GM19452 (cell line): ENCODE measurements at regions not wholly inside any gene's neighbourhood (a gene's known extent, or its start where the extent isn't known, plus 50 kb on each side); places are given as distances from the start of the nearest gene placed in this dataset.
A peak's percentile ranks its signal among the peaks of the same experiment; 100 is the strongest.

Experiments used
- ATAC-seq: cut with Tn5 transposase; IDR thresholded peaks from one replicate; pipeline ENCODE4 v1.9.1; 2021; ENCODE audit not compliant: unreplicated experiment

DNA sequence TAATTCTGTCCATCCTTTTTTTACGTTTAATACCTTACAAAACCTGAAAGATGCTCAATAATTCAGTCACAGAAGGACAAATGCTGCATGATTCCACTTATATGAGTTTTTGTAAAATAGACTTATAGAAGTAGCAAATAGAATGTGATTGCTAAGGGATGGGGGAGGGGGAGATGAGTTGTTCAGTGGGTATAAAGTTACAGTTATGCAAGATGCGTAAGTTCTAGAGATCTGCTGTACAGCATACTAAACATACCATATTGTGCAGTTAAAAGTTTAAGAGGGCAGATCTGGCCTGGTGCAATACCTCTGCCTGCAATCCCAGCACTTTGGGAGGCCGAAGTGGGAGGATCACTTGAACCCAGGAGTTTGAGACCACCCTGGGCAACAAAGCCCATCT lies 78.8 kb downstream of the TET3 start:
- no peak for ATAC-seq

DNA sequence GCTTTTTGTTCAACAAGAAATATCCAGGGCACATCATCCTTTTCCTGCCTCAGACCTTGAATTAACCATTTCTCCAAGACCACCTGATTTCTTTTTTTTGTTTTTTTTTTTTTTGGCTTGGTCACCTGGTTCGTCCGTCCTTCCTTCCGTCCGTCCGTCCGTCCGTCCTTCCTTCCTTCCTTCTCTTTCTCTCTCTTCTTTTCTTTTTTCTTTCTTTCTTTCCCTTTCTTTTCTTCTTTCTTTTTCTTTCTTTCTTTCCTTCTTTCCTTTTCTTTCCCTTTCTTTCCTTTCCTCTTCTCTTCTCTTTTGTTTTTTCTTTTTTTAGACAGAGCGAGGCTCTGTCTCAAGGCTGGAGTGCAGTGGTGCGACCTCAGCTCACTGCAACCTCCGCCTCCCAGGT lies 80.7 kb downstream of the TET3 start:
- no peak for ATAC-seq

DNA sequence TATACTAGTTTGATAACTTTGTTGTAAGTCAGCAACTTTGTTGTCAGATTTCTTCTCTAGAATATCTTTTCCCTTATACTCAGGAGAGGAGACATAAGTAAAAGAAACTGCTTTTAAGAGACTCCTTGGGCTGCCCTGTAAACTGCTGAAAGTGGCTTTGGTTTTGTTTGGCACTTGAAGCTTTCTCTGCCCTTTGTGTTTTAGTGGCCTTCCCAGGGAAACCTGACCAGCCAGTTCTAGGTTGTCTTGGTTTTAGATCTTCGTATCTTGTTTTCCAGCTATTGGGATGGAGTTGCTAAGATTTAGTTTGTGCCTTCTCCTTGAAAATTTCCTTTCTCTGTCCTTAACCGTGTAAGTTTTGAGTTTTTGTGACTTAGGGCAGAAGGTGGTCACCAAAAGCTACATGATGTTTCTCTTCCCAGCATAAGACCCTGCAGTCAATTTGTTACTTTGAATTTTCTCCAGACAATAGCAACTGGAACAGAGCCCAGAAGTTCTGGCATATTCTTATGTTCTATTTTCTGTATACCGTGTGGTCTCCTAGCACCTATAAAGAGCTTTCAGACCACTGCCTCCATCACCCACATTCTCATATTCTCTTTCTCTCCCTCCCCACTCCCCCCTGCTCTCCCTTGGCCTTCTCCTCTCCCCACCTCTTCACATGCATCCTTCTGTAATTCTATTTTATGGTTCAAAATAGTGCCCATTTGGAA lies 81.1 kb downstream of the BOLA3 start:
- ATAC-seq, result no peak

DNA sequence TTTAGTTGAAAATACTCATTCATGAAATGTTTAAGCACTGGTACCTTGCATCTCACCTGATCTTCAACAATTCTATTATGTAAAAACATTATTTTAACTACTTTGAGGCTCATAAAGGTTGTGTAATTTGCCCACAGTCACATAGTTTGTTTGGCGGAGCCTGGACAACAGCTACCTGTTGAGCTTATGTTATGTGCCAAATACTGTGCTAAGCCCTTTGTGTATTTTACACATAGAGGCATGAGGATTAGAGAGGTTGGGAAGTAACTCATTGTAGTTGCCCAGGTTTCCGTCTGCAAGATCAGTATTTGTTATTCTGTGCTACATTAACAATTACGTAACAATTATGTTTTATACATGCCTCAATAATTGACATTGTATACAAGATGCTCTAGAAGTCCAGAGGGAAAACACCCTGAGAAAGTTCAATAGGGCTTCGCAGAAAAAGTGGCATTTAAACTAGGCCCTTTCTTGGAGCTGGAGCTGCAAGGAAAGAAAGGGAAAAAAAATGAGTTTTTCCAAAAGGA lies 80.4 kb downstream of the BOLA3 start:
- ATAC-seq, result no peak

DNA sequence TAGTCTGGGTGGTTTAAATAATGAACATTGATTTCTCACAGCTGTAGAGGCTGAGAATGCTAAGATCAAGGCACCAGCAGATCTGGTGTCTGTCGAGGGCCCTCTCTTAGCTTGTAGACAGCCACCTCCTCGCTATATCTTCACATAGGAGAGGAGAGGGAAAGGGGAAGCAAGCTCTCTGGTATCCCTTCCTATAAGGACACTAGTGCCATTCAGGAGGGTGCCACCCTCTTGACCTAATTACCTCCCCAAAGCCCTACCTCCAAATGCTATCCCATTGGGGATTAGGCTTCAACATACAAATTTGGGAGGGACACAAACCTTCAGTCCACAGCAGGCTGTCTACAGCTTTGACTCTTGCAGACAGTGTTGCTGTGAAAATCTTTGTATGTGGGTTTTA lies 76.7 kb downstream of the BOLA3 start:
- ATAC-seq, result no peak

DNA sequence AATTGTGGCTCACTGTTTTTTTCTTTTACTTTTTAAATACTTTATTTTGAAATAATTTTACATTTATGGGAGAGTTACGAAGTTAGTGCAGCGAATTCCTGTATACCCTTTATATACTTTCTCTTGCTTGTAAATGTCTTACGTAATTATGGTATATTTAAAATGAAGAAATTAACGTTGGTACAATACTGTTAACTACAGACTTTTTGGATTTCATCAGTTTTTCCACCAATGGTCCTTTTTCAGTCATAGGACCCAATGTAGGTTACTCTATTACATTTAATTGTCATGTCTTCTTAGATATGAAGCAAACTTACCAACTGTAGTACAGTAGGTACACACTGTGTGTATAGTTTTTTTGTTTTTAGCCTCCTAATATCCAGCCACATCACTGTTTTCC lies 76.3 kb downstream of the BOLA3 start:
- ATAC-seq, result no peak

DNA sequence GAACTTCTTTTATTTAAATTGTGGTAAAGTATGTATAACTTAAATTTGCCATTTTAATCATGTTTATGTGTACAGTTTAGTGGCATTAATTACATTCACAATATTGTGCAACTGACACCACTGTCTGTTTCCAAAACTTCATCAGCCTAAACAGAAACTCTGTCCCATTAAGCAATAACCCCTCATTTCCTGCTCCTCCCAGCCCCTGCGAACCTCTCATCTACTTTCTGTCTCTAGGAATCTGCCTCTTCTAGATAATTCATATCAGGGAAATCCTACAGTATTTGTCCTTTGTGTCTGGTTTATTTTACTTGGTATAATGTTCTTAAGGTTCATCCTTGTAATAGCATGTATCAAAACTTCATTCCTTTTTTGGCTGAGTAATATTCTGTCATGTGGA lies 75.1 kb downstream of the BOLA3 start:
- ATAC-seq, result no peak

DNA sequence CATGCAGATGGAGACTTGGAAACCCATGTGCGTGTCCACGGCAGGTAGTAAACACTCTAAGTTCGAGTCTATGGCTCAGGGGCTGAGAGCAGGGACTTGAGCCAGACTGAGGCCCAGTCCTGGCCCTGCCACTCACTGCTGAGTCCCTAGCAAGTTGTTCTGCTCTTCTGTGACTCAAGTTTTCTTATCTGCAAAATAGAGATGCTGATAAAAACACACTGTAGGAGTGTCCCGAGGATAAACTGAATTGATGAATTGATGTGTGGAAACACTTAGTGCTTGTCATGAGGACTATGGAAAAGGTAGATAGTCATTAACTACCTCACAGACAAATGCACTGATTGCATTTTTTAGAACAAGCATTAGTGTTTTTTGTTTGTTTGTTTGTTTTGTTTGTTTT lies 73.2 kb downstream of the BOLA3 start:
- no peak for ATAC-seq

DNA sequence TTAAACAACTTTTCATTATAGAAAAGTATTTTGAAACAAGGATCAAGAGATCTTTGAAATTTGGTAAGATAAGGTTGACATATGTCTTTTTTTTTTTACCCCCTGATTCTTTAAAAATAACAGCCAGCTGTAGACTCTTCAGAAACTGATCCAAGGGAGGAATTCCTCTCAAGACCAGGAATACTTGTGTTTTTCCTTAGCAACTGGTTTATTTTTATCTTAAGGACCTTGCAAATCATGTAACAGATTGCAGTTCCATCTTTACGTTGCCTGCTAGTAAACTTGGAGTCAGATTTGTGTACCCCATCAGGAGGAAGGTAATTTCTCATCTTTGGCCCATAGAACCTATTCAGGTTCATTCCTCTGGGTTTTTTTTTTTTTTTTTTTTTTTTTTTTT lies 71.6 kb downstream of the BOLA3 start:
- no peak for ATAC-seq

DNA sequence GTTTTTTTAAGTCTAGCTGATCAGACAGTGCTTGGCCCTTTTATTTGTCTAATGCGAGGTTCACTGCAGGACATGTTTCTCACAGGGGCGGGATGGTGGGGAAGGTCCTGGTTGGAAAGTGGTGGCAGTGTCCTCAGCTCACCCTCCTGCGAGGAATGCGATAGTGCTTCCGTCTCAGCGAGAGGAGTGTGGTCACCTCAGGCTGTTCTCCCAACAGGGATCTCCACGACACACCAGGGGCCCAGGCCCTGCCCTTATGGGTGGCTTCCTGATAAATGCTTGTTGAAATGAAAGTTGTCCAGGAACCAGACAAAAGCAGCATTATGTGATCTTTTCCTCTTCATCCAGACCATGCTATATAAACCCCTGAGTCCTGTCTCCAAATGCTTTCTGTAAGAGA lies 70.1 kb downstream of the BOLA3 start:
- ATAC-seq, result no peak

DNA sequence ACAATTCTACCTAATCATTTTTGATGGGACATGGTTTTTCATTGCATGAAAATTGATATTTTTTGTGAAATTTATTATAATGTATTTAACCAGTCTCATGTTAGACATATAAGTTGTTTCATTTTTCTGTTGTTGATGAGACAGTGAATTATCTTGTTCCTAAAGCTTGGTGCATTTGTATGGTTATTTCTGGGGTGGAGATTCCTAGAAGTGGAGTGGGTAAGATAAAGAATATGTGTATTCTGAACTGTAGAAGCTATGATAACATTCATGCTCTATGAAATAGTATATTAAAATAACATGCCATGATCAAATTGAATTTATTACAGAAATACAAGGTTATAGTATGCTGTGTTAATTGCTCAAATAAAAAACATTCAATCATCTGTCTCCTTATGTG lies 69.2 kb downstream of the BOLA3 start:
- no peak for ATAC-seq

DNA sequence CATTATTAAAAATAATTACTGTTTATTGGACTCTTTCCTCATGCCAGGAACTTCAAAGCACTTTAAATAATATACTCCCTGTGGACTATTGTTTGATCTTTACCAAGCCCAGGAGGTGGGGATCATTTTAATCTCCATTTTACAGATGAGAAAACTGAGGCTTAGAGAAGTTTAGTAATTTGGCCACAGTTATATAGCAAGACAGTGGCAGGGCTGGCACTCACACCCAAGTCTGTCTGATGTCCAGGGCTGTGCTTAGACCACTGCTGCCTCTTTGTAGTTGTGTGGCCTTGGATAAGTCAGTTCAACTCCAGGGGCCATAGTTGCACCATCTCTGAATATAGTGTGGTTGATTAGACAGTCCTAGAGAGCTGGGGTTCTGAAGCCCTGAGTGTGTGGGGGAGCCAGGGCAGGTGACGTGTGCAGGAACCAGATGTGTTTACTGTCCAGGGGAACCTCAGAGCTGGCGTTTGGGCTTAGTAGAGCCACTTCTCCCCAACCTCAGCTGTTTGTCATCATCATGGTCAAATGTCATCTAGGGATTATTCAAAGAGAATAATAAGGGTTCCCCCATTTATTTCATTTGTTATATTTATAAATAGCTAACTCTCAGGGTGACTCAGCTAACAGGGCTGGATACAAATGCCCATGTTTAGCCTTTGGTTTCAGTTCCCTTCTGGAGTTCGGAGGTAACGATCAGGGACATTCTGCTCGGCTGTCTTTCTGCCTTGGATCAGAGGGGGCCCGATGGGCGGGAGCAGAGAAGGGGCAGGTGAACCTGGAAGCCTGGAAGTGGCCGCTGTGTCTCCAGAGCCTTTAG lies 68.0 kb downstream of the BOLA3 start:
- peak; percentile 79 for ATAC-seq

DNA sequence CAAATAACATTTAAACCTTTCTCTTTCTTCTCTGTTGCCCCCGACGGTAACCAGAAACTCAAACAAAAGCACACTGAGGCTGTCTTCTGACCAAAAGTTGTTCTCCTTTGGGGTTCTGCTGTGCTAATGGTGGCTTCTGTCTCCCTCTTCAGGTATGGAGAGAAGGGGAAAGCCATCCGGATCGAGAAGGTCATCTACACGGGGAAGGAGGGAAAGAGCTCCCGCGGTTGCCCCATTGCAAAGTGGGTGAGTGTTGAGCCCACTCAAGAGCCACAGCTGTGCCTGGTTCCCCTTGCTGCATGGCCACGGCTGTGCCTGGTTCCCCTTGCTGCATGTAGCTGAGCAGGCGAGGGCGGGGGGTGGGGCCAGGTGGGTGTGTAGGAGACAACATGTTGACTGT lies 67.4 kb downstream of the BOLA3 start:
- peak; percentile 11 for ATAC-seq

DNA sequence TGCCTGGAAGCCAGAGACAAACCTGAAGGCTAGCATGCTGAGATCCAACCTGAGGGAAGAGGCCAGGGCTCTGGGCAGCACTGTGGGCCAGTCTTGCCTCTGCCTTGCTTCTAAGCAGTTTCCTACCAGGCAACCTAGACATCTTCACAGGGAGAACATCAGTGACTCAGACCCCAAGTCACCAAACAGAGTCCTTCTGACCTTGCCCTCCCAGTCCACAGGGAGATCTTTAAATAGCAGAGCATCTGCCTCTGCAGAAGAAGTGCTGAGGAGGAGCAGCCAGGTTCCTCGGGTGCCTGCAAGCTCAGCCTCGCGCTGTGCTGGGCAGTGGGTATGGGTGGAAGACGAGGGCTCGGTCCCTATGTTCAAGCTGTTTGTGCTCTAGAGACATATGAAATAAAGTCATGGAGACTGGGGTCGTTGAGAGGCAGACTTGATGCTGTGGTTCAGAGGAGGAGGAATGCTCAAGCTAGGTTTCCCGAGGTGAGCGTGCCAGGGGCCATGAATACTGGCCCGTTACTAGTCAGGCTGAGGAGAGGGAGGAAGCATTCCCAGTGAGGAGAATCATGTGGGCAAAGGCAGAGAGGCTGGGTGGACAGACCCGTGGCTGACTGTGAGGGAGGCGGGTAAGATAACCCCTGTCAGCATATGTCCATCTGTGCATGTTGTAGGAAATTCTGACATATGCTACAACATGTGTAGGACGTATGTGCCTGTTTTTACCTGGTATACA lies 66.5 kb downstream of the BOLA3 start:
- ATAC-seq, result no peak

DNA sequence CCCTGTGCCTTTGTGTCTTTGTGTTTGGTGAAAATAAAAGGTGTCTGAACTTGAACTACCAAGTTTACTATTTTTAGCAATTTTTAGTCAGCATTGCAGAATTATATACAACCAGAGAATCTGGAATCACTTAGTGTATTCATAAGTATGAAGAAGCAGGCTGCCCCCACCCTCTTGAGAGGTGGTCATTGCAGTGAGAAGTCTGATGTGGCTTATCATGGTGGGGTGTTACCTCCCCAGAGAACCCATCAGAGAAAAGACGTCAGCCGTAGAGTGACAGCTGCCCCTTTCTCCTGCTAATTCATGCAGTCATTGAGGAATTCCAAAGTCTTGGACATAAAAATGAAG lies 66.0 kb downstream of the BOLA3 start:
- no peak for ATAC-seq

DNA sequence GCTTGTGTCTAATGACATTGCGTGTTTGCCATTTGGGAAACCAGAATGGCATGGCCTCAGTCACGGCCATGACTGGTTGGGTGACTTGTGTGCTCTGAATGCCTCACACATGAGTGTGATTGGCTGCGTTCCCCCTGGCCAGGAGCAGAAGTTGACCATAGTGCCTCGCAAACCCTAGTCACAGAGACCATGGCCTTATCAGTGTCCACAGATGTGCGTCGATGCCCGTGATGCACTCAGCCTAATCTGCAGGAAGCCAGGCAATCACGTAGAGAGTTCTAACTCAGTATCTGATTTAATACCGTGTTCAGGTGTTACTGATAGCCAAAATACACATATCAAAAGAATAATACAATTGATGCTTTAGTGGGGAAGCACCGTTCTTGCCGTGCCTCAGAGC lies 64.0 kb downstream of the BOLA3 start:
- no peak for ATAC-seq
